ENCODE measurements at regions not wholly inside any gene's neighbourhood (a gene's known extent, or its start where the extent isn't known, plus 50 kb on each side); places are given as distances from the start of the nearest gene placed in this dataset.
"Not testable (repeated sequence)": the region's sequence is repeated elsewhere in the genome, so short reads cannot be mapped to it uniquely, and the experiment has no call there.

- TF ChIP-seq CTCF (IDR thresholded peaks at IDR 0.05; ENCODE audit: extremely low read depth, insufficient read depth, missing control alignments): no peak
- in situ Hi-C loops (cut with MboI; ENCODE audit: low pct_unique_long_range_greater_than_20kb, low sequenced_read_pairs, unreplicated experiment): loop anchor here (5.0 kb wide), 1 partner anchor 663 kb away; a partner anchor contains a TSS
- DNase-seq (ENCODE audit: low spot score): no peak
Observed at GRCh38 chr6:27144740-27145079, 102.8 kb upstream of the PRSS16 start.

GRCh38 chr6:27145731-27146455, 101.6 kb upstream of the PRSS16 start:
- DNase-seq (ENCODE audit: low spot score): peak; percentile 56
- no peak for TF ChIP-seq CTCF (IDR thresholded peaks at IDR 0.05; ENCODE audit: extremely low read depth, insufficient read depth, missing control alignments)
- in situ Hi-C loops (cut with MboI; ENCODE audit: low pct_unique_long_range_greater_than_20kb, low sequenced_read_pairs, unreplicated experiment): loop anchor here (5.0 kb wide), 1 partner anchor 661 kb away; a partner anchor contains a TSS

GRCh38 chr6:27146456-27146705, 101.1 kb upstream of the PRSS16 start:
- in situ Hi-C loops (cut with MboI; ENCODE audit: low pct_unique_long_range_greater_than_20kb, low sequenced_read_pairs, unreplicated experiment): loop anchor here (5.0 kb wide), 1 partner anchor 661 kb away; a partner anchor contains a TSS
- DNase-seq (ENCODE audit: low spot score): not testable (repeated sequence)

GRCh38 chr6:27146706-27147505, 100.6 kb upstream of the PRSS16 start:
- peak; percentile 93 for DNase-seq (ENCODE audit: low spot score)
- no peak for TF ChIP-seq CTCF (IDR thresholded peaks at IDR 0.05; ENCODE audit: extremely low read depth, insufficient read depth, missing control alignments)
- in situ Hi-C loops (cut with MboI; ENCODE audit: low pct_unique_long_range_greater_than_20kb, low sequenced_read_pairs, unreplicated experiment): loop anchor here (5.0 kb wide), 1 partner anchor 660 kb away; a partner anchor contains a TSS

GRCh38 chr6:27148404-27148795, 99.1 kb upstream of the PRSS16 start:
- no peak for TF ChIP-seq CTCF (IDR thresholded peaks at IDR 0.05; ENCODE audit: extremely low read depth, insufficient read depth, missing control alignments)
- in situ Hi-C loops (cut with MboI; ENCODE audit: low pct_unique_long_range_greater_than_20kb, low sequenced_read_pairs, unreplicated experiment): loop anchor here (5.0 kb wide), 1 partner anchor 659 kb away; a partner anchor contains a TSS
- DNase-seq (ENCODE audit: low spot score): no peak

- TF ChIP-seq CTCF (IDR thresholded peaks at IDR 0.05; ENCODE audit: extremely low read depth, insufficient read depth, missing control alignments): no peak
- in situ Hi-C loops (cut with MboI; ENCODE audit: low pct_unique_long_range_greater_than_20kb, low sequenced_read_pairs, unreplicated experiment): loop anchor here (5.0 kb wide), 1 partner anchor 658 kb away; a partner anchor contains a TSS
Observed at GRCh38 chr6:27149150-27149549, 98.4 kb upstream of the PRSS16 start.

GRCh38 chr6:27154696-27155095, 92.8 kb upstream of the PRSS16 start:
- TF ChIP-seq CTCF (IDR thresholded peaks at IDR 0.05; ENCODE audit: extremely low read depth, insufficient read depth, missing control alignments): no peak
- no peak for DNase-seq (ENCODE audit: low spot score)
- in situ Hi-C loops (cut with MboI; ENCODE audit: low pct_unique_long_range_greater_than_20kb, low sequenced_read_pairs, unreplicated experiment): loop anchor here (10.0 to 25.0 kb wide), 2 partner anchors 740 to 1208 kb away; a partner anchor contains a TSS

More at GRCh38 chr6:27149150-27149549, 98.4 kb upstream of the PRSS16 start:
- no peak for DNase-seq (ENCODE audit: low spot score)
